Fibroblast of skin of back (primary cell): ENCODE measurements at regions not wholly inside any gene's neighbourhood (a gene's known extent, or its start where the extent isn't known, plus 50 kb on each side); places are given as distances from the start of the nearest gene placed in this dataset.
"Not testable (repeated sequence)": the region's sequence is repeated elsewhere in the genome, so short reads cannot be mapped to it uniquely, and the experiment has no call there.

ENCODE experiments used
- DNase-seq: peaks from one replicate; pipeline ENCODE4 v3.0.0-alpha.2; 2013

DNA sequence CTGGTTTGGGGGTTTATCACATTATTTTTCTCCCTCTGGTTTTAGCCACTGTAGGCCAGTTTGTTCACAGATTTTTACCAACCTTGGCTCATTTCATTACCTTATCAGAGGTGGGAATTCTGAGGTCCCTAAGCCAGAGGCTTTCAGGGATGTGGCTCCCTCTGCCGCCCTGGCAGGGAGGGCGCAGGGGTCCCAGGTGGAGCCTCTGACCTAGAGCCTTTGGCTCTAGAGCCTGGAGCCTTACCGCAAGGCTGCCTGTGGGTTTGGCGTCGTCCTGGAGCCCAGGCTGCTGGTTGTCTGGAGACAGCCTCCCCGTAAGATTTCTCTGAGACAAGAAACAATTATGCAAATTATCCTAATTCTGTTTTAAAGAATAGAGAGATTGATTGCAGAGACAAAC is 188.0 kb downstream of the LMLN start:
- DNase-seq, result not testable (repeated sequence)

- DNase-seq, result not testable (repeated sequence)
Observed at GRCh38 chr3:198149904-198150303, 189.9 kb downstream of the LMLN start.

GRCh38 chr3:198151867-198152266 is 191.8 kb downstream of the LMLN start:
- not testable (repeated sequence) for DNase-seq

DNA sequence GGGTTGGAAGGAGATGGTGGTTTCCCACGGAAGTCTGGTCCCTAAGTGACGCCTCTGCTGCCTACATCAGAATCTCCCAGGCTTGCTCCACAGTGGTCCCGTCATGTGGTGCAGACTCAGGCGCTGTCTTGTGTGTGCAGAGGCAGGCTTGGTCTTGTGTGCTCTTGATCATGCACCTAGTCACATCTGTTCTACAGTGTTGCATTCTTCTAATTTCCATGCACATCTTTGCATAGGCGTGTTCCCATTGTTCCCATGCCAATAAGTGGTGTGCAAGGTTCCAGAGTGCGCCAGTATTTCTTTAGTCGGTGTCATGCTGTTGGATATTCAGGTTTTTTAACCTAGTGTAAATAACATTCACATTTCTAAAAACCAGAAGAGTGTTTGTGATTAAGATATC is 195.8 kb downstream of the LMLN start:
- DNase-seq, result not testable (repeated sequence)

GRCh38 chr3:198157231-198157868 is 197.3 kb downstream of the LMLN start:
- not testable (repeated sequence) for DNase-seq

DNA sequence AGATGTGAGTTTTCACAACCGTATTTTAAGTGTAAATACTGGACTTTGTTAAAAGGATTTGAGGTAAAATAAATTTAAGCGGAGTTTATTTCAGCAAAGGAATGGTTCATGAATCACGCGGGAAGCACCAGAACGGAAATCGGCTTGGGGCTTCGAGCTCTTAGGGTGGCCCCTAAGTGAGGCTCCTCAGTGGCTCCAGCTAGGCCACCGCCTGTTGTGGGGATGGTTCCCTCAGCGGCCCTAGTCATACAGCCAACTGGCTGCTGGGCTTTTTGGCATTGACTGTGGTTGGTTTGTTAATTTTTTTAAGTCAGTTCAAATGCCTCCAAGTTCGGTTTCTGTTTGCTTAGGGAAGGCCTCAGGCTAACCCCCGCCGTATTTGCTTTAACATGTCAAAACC is 198.0 kb downstream of the LMLN start:
- DNase-seq, result not testable (repeated sequence)

DNA sequence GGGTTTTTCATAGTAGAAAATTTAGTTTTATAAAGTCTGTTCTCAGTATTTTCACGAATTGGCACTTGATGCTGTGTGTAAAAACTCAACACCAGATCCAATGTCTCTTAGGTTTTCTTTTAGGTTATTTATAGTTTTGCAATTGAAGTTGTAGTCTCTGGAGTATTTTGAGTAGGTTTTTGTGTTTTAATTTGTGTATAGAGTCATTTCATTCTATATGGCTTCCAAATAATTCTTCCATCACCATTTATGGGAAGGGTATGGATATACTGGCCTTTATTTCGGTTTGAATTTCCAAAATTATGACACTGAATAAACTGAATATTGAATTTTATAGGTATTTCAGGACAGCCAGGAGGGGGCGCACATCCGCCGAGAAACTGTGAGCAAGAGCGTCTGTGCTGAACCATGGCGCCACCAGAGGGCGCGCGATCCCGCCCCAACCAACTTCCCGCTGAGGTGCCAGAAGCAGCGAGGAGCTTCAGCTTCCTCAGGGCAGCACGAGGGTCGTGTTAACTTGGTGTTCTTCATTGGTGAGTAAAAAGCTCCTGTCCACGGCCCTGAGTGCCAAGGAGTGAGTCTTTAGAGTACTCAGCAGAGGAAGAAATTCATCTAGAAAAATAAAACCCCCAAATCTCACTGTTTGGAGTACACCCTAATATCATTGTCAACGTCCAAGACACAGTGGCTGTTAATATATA is 207.5 kb downstream of the LMLN start:
- DNase-seq, result peak; percentile 6

GRCh38 chr3:198170781-198171180 is 210.8 kb downstream of the LMLN start:
- DNase-seq, result not testable (repeated sequence)

GRCh38 chr3:198173080-198173479 is 213.1 kb downstream of the LMLN start:
- DNase-seq, result not testable (repeated sequence)

DNA sequence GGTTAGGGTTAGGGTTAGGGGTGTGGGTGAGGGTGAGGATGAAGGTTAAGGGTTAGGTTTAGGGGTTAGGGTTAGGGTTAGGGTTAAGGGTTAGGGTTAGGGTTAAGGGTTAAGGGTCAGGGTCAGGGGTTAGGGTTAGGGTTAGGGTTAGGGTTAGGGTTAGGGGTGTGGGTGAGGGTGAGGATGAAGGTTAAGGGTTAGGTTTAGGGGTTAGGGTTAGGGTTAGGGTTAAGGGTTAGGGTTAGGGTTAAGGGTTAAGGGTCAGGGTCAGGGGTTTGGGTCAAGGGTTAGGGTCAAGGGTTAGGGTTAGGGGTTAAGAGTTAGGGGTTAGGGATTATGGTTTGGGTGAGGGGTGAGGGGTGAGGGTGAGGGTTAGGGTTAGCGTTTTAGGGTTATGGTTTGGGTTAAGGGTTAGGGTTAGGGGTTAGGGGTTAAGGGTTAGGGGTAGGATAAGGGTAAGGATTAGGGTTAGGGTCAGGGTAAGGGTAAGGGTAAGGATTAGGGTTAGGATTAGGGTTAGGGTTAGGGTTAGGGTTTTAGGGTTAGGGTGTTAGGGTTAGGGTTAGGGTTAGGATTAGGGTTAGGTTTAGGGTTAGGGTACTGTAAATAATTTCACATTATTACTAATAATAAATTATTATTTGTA is 214.0 kb downstream of the LMLN start:
- not testable (repeated sequence) for DNase-seq
